NCI-H226 (cell line): ENCODE measurements at regions not wholly inside any gene's neighbourhood (a gene's known extent, or its start where the extent isn't known, plus 50 kb on each side); places are given as distances from the start of the nearest gene placed in this dataset.
"Not testable (repeated sequence)": the region's sequence is repeated elsewhere in the genome, so short reads cannot be mapped to it uniquely, and the experiment has no call there.

Experiments
- DNase-seq: peaks from one replicate; pipeline ENCODE4 v3.0.0-alpha.2; 2015

DNA sequence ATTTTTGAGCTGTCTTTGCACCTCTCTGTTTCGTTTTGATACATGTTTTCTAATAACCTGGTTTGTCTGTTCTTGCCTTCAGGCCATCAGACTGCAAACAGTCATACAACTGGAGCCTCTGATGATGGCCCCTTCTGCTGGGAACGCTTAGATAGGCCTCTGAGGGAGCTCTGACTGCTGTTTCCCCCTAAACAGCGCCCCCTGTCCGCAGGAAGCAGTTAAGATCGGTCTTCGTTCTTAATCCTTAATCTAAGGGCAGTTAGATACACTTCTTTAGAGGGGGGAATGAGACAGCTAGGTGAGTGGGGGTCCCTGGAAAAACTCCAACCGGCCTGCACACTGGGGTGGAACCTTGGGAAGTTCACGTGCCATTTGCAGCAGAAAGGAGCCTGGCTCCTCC lies 1338.8 kb upstream of the SEL1L start:
- no peak for DNase-seq

- no peak for DNase-seq
These were observed 1345.3 kb upstream of the SEL1L start for GRCh38 chr14:82878951-82879350.

GRCh38 chr14:82879949-82880535 lies 1346.4 kb upstream of the SEL1L start:
- no peak for DNase-seq

GRCh38 chr14:82886670-82887069 lies 1353.0 kb upstream of the SEL1L start:
- DNase-seq = no peak

DNA sequence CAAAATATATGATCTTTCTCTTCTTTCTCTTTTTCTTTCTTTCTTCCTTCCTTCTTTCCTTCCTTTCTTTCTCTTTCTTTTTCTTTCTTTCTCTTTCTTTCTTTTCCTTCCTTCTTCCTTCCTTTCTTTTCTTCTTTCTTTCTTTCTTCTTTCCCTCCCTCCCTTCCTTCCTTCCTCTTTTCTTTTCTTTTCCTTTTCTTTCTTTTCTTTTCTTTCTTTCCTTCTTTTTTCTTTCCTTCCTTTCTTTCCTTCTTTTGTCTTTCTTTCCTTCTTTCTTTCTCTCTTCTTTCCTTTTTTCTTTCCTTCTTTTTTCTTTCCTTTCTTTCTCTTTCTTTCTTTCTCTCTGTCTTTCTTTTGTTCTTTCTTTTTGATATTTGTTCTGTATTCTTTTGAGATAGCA lies 1356.0 kb upstream of the SEL1L start:
- DNase-seq = no peak

GRCh38 chr14:82896476-82896875 lies 1362.8 kb upstream of the SEL1L start:
- no peak for DNase-seq

DNA sequence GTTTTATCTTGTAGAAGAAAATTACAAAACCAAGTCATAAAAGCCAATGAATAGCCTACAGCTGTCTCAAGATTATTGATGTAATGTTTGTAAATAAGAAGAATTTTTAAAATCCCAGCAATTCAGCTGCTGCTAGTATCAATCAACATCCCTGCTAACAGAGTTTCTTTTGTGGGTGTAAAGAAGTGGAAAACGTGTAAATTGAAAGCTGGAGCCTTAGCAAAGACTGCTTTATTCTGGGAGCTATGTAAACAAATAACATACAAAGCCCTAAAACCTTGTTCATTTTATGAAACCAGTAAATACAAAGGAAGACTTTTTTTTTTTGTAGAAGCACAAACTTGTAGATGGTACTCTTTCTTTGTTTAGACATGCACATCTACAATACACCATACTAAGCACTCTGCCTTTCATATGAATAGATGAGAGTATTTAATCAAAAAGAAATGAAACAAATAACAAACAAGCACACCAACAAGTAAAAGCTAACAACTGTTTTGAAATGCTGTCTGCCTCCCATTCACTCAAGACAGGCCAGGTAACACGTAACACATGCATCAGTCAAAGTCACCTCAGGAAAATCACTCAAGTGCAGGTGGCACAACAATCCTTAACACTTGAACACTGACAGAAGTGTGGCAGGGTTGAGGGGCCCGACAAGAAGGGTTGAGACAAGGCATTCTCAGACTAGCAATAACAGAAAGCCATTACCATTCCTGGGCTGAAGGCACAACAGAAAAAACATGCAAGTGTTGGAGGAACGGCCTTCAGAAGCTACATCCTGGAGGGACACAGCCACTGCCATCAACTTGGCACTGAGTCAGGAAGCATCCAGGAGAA lies 1364.0 kb upstream of the SEL1L start:
- no peak for DNase-seq

- no peak for DNase-seq
These were observed 1372.1 kb upstream of the SEL1L start for GRCh38 chr14:82905762-82906161.

DNA sequence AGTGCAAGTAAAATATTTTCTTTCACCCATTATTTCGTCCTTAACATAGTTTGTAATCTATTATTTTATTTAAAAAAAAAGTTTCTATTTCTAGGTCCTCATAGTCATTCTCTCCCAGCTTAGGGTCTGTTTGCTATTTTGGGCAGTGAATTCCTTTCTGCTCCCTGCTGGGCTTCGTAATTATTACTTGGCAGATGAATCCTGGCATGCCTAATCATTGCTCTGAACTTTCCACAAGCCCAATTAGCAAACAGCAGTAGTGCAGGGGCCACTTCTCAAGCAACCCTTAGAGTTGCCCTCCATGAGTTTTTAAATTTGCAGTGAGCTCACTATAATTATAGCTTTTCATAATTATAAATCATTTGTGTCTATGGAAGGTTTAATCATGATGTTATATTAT lies 1378.3 kb upstream of the SEL1L start:
- no peak for DNase-seq

GRCh38 chr14:82913396-82913795 lies 1379.7 kb upstream of the SEL1L start:
- no peak for DNase-seq

- no peak for DNase-seq
These were observed 1381.7 kb upstream of the SEL1L start for GRCh38 chr14:82915381-82915780.

DNA sequence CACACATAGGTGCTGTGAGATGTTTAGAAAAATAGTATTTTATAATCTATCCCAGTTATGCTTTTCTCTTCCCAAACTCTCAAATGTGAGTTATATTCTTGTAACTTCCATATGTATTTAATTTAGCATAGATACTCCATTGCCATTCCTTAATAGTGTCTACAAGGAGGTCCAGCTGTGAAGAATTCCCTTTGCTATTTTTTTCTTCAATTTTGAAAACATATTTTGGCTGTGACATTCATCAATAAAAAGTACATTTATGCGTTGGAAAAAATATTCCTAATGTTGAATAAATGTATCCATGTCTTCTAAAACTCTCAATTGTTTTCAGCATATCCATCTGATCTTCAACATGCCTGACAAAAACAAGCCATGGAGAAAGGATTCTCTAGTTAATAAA lies 1402.0 kb upstream of the SEL1L start:
- DNase-seq = no peak

DNA sequence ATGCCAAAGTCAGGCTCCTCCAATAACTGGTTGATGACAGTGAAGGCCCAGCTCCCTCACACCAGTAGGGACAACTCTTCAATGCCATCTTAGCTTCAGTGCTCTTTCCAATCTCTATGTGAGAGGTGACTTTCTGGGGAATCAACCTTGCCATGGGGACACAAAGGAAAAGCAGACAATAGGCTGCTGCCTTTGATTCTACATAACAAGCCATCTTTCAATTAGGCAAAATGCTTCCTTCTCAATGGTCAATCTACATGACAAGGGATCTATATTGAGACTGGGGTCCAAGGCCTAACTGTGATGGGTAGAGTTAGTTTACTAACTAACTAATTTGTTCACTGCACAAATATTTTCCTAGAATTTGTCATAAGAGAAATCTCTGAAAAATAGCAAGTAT lies 1417.5 kb upstream of the SEL1L start:
- DNase-seq = no peak

- no peak for DNase-seq
These were observed 1430.1 kb upstream of the SEL1L start for GRCh38 chr14:82963756-82964155.

- DNase-seq = no peak
These were observed 1454.0 kb upstream of the SEL1L start for GRCh38 chr14:82987502-82988124.

DNA sequence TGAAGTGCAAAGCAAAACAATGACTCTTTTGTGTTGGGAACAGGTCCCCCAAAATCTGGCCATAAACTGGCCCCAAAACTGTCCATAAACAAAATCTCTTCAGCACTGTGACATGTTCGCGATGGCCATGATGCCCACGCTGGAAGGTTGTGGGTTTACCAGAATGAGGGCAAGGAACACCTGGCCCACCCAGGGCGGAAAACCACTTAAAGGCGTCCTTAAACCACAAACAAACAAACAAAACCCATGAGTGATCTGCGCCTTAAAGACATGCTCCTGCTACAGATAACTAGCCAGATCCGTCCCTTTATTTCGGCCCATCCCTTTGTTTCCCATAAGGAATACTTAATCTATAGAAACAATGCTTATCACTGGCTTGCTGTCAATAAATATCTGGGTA lies 1460.9 kb upstream of the SEL1L start:
- not testable (repeated sequence) for DNase-seq

- no peak for DNase-seq
These were observed 1466.1 kb upstream of the SEL1L start for GRCh38 chr14:82999802-83000201.

GRCh38 chr14:83004456-83005006 lies 1470.9 kb upstream of the SEL1L start:
- no peak for DNase-seq

- DNase-seq = no peak
These were observed 1472.5 kb upstream of the SEL1L start for GRCh38 chr14:83006121-83006670.

GRCh38 chr14:83007052-83007451 lies 1473.4 kb upstream of the SEL1L start:
- not testable (repeated sequence) for DNase-seq

- DNase-seq = no peak
These were observed 1474.1 kb upstream of the SEL1L start for GRCh38 chr14:83007641-83008225.

- DNase-seq = no peak
These were observed 1483.6 kb upstream of the SEL1L start for GRCh38 chr14:83017296-83017695.

GRCh38 chr14:83019744-83020414 lies 1486.2 kb upstream of the SEL1L start:
- DNase-seq = no peak
